ENCODE measurements at regions not wholly inside any gene's neighbourhood (a gene's known extent, or its start where the extent isn't known, plus 50 kb on each side); places are given as distances from the start of the nearest gene placed in this dataset.
"Not testable (repeated sequence)": the region's sequence is repeated elsewhere in the genome, so short reads cannot be mapped to it uniquely, and the experiment has no call there.

GRCh38 chr7:91397612-91398011, 133.4 kb downstream of the FZD1 start:
- ChIA-PET CTCF (no interaction called here), POLR2A (no interaction called here)
- Mint-ChIP-seq H3K27ac (no peak overlapping the region), H3K4me1 (no peaks in the 10 kb centered on the region), H3K36me3 (ENCODE audit: low read depth) (no peaks in the 10 kb centered on the region), H3K4me3 (no peak overlapping the region), H3K27me3 (peaks cover 5% of the 10 kb centered on the region), H3K9me3 (no peaks in the 10 kb centered on the region)
- DNase-seq (no peak), ATAC-seq (ENCODE audit: low read depth) (no peak)
- no peak for TF ChIP-seq CTCF (IDR thresholded peaks at IDR 0.05)
- intact Hi-C loops (cut with micrococcal nuclease), result loop anchor here (10.0 kb wide), 1 partner anchor 1887 kb away; no protein-coding TSS in a partner anchor

- Mint-ChIP-seq H3K27ac (no peak overlapping the region), H3K4me1 (no peaks in the 10 kb centered on the region), H3K27me3 (peaks cover 5% of the 10 kb centered on the region), H3K4me3 (no peak overlapping the region), H3K36me3 (ENCODE audit: low read depth) (no peaks in the 10 kb centered on the region), H3K9me3 (no peaks in the 10 kb centered on the region)
- no peak for TF ChIP-seq CTCF (IDR thresholded peaks at IDR 0.05)
- DNase-seq (no peak), ATAC-seq (ENCODE audit: low read depth) (no peak)
- intact Hi-C loops (cut with micrococcal nuclease), result loop anchor here (10.0 kb wide), 1 partner anchor 1886 kb away; no protein-coding TSS in a partner anchor
- CTCF ChIA-PET, result interaction anchor here (0.6 kb wide), 1 partner anchor 165 kb away, joined by 3 read pairs; no protein-coding TSS in a partner anchor
- POLR2A ChIA-PET, result no interaction called here
Observed at GRCh38 chr7:91398341-91398740, 134.1 kb downstream of the FZD1 start.

- intact Hi-C loops (cut with micrococcal nuclease), result no loop called here
Observed at GRCh38 chr7:91405092-91405788, 141.0 kb downstream of the FZD1 start.

GRCh38 chr7:91405873-91406272, 141.6 kb downstream of the FZD1 start:
- POLR2A ChIA-PET; ATAC-seq (ENCODE audit: low read depth); H3K27me3 Mint-ChIP-seq; H3K4me3 Mint-ChIP-seq; intact Hi-C loops (cut with micrococcal nuclease); H3K4me1 Mint-ChIP-seq; CTCF ChIA-PET; DNase-seq; H3K27ac Mint-ChIP-seq; H3K36me3 Mint-ChIP-seq (ENCODE audit: low read depth); H3K9me3 Mint-ChIP-seq: not testable (repeated sequence)

More at GRCh38 chr7:91405092-91405788, 141.0 kb downstream of the FZD1 start:
- Mint-ChIP-seq H3K9me3 (no peaks in the 10 kb centered on the region), H3K4me1 (no peaks in the 10 kb centered on the region), H3K27ac (no peak overlapping the region), H3K36me3 (ENCODE audit: low read depth) (no peaks in the 10 kb centered on the region), H3K27me3 (peaks cover 6% of the 10 kb centered on the region), H3K4me3 (no peak overlapping the region)
- DNase-seq (no peak), ATAC-seq (ENCODE audit: low read depth) (no peak)
- ChIA-PET CTCF (no interaction called here), POLR2A (no interaction called here)
- TF ChIP-seq CTCF (IDR thresholded peaks at IDR 0.05), result no peak

- no peak for DNase-seq
- Mint-ChIP-seq H3K27me3 (peaks cover 4% of the 10 kb centered on the region), H3K4me3 (no peak overlapping the region), H3K9me3 (no peaks in the 10 kb centered on the region), H3K36me3 (ENCODE audit: low read depth) (no peaks in the 10 kb centered on the region), H3K27ac (no peak overlapping the region), H3K4me1 (no peaks in the 10 kb centered on the region)
- CTCF ChIA-PET, result no interaction called here
- POLR2A ChIA-PET, result no interaction called here
- intact Hi-C loops (cut with micrococcal nuclease), result no loop called here
- ATAC-seq (ENCODE audit: low read depth), result no peak
- TF ChIP-seq CTCF (IDR thresholded peaks at IDR 0.05), result no peak
Observed at GRCh38 chr7:91407942-91408341, 143.7 kb downstream of the FZD1 start.
